SJCRH30 (cell line): ENCODE measurements at regions not wholly inside any gene's neighbourhood (a gene's known extent, or its start where the extent isn't known, plus 50 kb on each side); places are given as distances from the start of the nearest gene placed in this dataset.

ENCODE experiments used
- DNase-seq, 2 experiments: peaks; one replicate each; pipeline ENCODE4 v3.0.0-alpha.2; 2015 to 2020
- H3K27ac ChIP-seq: fragments of 250-450 bp; sonication (Bioruptor Pico); 2 replicates; pipeline ENCODE4 v1.5.1; 2020; ENCODE audit warnings: mild to moderate bottlenecking, moderate library complexity
- H3K27me3 ChIP-seq: fragments of 250-450 bp; sonication (Bioruptor Pico); 2 replicates; pipeline ENCODE4 v1.5.1; 2020; ENCODE audit warnings: mild to moderate bottlenecking, moderate library complexity
- H3K36me3 ChIP-seq: fragments of 250-450 bp; sonication (Bioruptor Pico); 2 replicates; pipeline ENCODE4 v1.5.1; 2020; ENCODE audit warnings: mild to moderate bottlenecking, moderate library complexity
- H3K4me1 ChIP-seq: fragments of 250-450 bp; sonication (Bioruptor Pico); 2 replicates; pipeline ENCODE4 v1.5.1; 2020; ENCODE audit warnings: mild to moderate bottlenecking, moderate library complexity
- H3K4me3 ChIP-seq: fragments of 250-450 bp; sonication (Bioruptor Pico); 2 replicates; pipeline ENCODE4 v1.5.1; 2020; ENCODE audit warnings: mild to moderate bottlenecking, moderate library complexity
- H3K9me3 ChIP-seq: fragments of 250-450 bp; sonication (Bioruptor Pico); replicated peaks from 2 replicates; pipeline ENCODE4 v1.5.1; 2020; ENCODE audit warnings: mild to moderate bottlenecking, moderate library complexity

DNA sequence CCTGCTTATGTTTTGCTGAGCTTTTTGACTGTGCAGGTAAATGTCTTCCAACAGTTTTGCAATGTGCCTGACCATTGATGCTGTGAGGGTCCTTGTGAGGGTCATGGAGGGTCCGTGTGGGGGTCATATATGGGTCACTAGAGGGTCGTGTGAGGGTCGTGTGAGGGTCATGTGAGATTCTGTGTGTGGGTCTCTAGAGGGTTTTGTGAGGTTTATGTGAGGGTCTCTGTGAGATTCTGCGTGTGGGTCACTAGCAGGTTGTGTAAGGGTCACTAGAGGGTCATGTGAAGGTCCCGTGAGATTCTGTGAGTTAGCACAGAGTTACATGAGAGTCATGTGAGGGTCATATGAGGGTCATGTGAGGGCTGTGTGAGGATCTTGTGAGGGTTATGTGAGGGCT, 263.9 kb upstream of the B3GAT1 start:
- DNase-seq, result no peak
- no peaks in the 10 kb centered on the region for H3K4me1 ChIP-seq
- peaks cover 3% of the 10 kb centered on the region for H3K27me3 ChIP-seq
- no peak overlapping the region for H3K4me3 ChIP-seq
- no peaks in the 10 kb centered on the region for H3K36me3 ChIP-seq
- H3K9me3 ChIP-seq, result no peaks in the 10 kb centered on the region
- H3K27ac ChIP-seq, result no peak overlapping the region

DNA sequence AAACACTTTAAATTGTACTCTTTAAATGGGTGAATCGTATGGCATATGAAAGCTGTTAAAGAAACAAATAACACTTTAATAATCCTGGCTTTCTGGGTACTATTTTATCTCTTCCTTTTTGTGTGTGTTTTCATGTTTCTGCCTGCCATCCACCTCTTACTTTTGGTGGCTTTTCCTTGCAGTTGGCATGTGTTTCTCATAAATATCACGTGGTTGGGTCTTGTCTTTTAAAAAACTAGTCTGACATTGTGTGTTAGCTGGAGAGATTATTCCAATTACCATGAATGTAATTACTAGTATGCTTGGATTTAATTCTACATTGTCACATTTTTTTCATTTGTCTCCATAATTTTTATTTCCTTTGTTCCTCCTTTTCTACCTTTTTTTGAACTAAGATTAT, 262.9 kb upstream of the B3GAT1 start:
- no peak for DNase-seq
- Histone ChIP-seq H3K36me3 (no peaks in the 10 kb centered on the region), H3K9me3 (no peaks in the 10 kb centered on the region), H3K27ac (no peak overlapping the region), H3K27me3 (peaks cover 3% of the 10 kb centered on the region), H3K4me3 (no peak overlapping the region), H3K4me1 (no peaks in the 10 kb centered on the region)

DNA sequence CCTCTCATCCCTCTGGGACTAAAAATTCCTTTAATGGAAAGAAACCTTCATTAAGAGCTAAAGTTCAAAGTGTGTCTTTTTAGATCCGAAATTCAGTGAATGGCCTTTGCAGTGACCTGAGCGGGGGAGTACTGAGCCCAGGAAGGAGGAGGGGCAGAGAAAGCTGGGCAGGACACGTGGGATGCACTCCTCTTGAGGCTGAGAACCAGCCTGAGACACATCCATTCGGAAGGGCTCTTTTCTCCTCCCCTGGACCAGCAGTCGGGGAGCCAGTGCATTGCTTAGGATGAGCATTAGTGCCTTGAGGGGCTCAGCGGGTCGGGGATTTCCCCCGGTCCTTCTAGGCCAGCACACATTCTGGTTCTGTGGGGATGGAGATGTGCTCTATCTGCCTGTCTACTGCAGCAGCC, 258.9 kb upstream of the B3GAT1 start:
- no peaks in the 10 kb centered on the region for H3K9me3 ChIP-seq

DNA sequence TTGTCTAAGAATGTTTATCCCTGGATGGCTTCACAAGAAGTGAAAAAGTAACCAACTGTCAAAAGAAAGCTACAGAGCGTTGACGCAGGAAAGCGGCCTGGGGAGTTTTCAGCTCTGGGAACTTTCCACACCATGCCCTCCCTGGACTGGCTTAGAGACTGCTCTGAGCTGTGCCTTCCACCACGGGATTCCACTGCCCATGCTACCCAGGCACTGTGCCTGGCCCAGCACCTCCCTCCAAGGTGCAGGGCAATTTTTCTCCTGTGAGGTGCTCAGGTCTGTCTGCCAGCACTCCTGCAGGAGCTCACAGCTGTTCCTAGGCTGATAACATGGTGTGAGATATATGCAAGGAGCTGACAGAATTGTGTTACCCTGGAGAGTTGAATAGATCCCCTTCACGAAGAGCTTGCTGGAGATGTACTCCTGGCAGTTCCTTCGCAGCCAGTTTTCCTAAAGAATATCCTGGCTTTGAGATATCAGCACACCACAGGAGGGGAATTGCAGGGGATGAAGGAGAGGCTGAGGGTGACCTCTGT, 258.3 kb upstream of the B3GAT1 start:
- H3K9me3 ChIP-seq, result no peaks in the 10 kb centered on the region
- DNase-seq, result no peak

More for the DNA sequence above, 258.9 kb upstream of the B3GAT1 start:
- Histone ChIP-seq H3K27ac (no peak overlapping the region), H3K4me3 (no peak overlapping the region), H3K27me3 (peaks cover under 1% of the 10 kb centered on the region), H3K36me3 (no peaks in the 10 kb centered on the region), H3K4me1 (no peaks in the 10 kb centered on the region)
- DNase-seq, result no peak

DNA sequence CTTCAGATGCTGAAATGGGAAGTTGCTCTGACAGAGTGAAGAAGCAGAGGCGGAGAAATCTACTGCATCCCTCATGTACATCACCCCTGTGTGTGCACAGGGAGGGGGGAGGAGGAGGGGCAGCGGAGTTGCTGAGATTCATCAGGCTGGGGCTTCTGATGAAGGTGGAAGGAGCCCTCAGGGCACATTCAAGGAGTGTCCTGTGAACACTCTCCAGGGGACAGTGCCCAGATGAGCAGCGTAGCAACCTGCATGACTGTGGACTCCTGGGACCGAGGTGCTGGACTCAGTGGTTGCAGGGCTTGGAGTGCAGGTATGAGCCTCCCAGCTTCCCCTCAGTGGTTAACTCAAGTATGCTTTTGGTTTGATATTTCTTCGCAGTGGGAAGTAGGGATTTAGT, 257.8 kb upstream of the B3GAT1 start:
- H3K36me3 ChIP-seq, result no peaks in the 10 kb centered on the region
- DNase-seq, result no peak

More for the DNA sequence above, 258.3 kb upstream of the B3GAT1 start:
- Histone ChIP-seq H3K36me3 (no peaks in the 10 kb centered on the region), H3K4me3 (no peak overlapping the region), H3K27ac (no peak overlapping the region), H3K27me3 (no peaks in the 10 kb centered on the region; the same call in none of the 2 replicates), H3K4me1 (no peaks in the 10 kb centered on the region)

DNA sequence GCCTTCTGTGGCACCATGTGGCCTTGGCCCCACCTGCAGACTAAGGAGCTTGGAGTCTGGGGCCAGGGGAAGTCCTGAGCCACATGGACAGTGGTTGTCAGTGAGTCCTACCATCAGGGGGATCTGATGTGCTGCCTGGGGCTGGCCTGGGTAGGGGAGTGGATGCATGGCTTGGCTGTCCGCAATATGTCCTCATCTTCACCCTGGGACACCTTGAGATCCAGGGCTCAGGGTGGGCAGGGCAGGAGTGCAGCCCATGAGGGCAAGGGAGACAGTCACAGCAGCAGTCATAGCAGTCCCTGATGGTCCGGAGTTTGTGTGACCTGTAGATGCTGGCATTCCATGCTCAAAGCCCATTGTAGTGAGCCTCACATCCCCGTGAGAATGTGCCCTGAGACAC, 256.8 kb upstream of the B3GAT1 start:
- no peaks in the 10 kb centered on the region for H3K4me1 ChIP-seq
- no peaks in the 10 kb centered on the region for H3K36me3 ChIP-seq
- H3K4me3 ChIP-seq, result no peak overlapping the region
- DNase-seq, result no peak
- no peaks in the 10 kb centered on the region; the same call in none of the 2 replicates for H3K27me3 ChIP-seq
- no peak overlapping the region for H3K27ac ChIP-seq
- no peaks in the 10 kb centered on the region for H3K9me3 ChIP-seq

More for the DNA sequence above, 257.8 kb upstream of the B3GAT1 start:
- H3K9me3 ChIP-seq, result no peaks in the 10 kb centered on the region
- no peak overlapping the region for H3K27ac ChIP-seq
- H3K4me3 ChIP-seq, result no peak overlapping the region
- no peaks in the 10 kb centered on the region; the same call in none of the 2 replicates for H3K27me3 ChIP-seq
- H3K4me1 ChIP-seq, result no peaks in the 10 kb centered on the region

DNA sequence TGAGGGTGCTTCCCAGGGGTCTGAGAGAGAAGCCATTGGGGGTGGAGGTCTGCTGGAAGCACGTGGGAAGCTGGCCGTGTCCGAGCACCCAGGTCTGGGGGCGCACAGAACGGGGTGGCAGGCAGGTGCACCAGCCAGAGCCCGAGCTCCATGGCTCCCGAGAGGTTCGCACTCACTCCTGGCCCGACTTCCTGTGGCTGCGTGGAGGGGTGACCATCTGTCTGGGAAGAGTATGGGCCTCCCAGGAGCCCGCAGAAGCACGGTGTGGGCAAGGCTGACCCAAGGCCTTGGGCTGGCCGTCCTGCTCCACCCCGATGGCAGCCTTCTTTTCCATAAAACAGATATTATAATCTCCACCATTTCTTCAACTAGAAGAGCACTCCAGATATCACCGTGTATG, 256.0 kb upstream of the B3GAT1 start:
- no peak for DNase-seq
- no peak overlapping the region for H3K27ac ChIP-seq
- no peaks in the 10 kb centered on the region for H3K36me3 ChIP-seq
- H3K27me3 ChIP-seq, result no peaks in the 10 kb centered on the region; the same call in none of the 2 replicates
- H3K4me3 ChIP-seq, result no peak overlapping the region
- no peaks in the 10 kb centered on the region for H3K4me1 ChIP-seq
- H3K9me3 ChIP-seq, result no peaks in the 10 kb centered on the region

DNA sequence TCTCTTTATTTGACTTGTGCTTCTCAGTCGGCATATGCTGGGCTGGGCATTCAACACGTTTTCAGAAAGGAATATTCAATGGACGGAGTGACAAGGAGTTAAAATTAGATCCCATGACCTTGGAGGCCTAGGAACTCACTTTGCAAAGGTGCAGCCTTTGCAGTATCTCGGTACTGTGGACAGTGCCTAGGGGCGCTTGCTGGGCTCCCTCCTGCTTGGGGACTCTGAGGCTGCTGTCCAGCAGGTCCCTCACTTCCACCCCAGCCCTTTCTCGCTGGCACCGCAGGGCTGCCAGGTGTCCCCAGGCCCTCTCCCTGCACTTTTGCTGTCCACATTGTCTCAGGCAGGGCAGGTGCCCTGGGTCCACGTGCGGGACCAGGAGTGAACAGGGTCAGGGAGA, 255.5 kb upstream of the B3GAT1 start:
- Histone ChIP-seq H3K4me3 (no peak overlapping the region), H3K4me1 (no peaks in the 10 kb centered on the region), H3K27me3 (no peaks in the 10 kb centered on the region; the same call in none of the 2 replicates), H3K36me3 (no peaks in the 10 kb centered on the region), H3K9me3 (no peaks in the 10 kb centered on the region), H3K27ac (no peak overlapping the region)
- DNase-seq, result no peak

DNA sequence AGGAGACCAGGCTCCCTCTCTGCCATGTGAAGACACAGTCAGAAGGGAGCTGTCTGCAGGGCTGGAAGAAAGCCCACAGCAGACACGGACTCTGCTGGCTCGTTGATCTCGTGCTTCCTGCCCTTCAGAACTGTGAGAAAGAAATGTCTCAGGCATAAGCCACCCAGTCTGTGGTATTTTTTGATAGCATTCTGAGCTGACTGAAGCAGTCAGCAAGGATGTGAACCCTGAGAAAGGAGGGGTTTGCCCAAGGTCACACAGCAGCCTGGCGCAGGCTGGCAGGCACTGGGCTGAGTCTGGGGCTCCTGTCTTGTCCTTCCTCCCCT, 255.1 kb upstream of the B3GAT1 start:
- no peaks in the 10 kb centered on the region; the same call in none of the 2 replicates for H3K27me3 ChIP-seq

DNA sequence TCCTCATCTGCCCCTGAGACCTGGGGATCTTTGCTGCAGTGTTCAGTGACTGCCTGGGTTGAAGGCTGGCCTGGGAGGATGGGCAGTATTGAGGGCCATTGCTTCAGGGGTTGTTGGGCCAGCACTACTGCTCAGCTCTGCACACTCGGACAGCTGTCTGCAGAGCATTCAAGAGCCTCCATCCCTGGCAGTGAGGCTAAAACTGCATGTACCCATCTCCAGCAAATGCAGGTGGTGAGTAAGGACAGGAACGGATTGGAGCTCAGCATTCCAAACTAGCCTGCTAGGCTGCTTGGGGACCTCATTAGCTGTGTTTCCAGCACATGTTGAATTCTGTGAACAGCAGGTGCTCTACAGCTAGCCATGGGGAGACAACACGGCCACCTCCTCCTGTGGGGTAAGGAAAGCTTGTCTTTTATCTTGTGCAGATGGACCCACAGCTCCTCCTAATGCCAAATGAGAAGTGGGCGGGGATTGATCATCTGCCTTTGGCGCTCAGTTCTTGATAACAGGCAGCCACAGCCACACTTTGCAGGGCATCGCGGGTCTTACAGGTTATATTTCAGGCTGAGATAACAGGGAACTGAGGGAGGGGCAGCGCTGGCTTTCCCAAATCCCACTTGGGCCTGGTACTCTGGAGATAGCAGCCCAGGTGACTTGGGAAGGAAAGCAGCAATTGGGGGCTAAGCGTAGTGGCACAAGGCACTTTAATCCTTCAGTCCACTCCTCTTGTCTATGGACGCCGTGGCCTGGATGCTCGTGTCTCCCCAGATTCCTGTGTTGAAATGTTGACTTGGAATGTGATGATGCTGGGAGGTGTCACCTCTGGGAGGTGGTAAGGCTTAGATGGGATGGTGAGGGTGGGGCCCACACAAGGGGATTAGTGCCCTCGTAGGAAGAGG, 254.5 kb upstream of the B3GAT1 start:
- Histone ChIP-seq H3K27ac (no peak overlapping the region), H3K4me1 (no peaks in the 10 kb centered on the region), H3K27me3 (no peaks in the 10 kb centered on the region; the same call in none of the 2 replicates), H3K36me3 (no peaks in the 10 kb centered on the region), H3K4me3 (no peak overlapping the region), H3K9me3 (no peaks in the 10 kb centered on the region)
- DNase-seq, result no peak

More for the DNA sequence above, 255.1 kb upstream of the B3GAT1 start:
- Histone ChIP-seq H3K36me3 (no peaks in the 10 kb centered on the region), H3K4me1 (no peaks in the 10 kb centered on the region), H3K4me3 (no peak overlapping the region), H3K27ac (no peak overlapping the region), H3K9me3 (no peaks in the 10 kb centered on the region)
- DNase-seq, result no peak

DNA sequence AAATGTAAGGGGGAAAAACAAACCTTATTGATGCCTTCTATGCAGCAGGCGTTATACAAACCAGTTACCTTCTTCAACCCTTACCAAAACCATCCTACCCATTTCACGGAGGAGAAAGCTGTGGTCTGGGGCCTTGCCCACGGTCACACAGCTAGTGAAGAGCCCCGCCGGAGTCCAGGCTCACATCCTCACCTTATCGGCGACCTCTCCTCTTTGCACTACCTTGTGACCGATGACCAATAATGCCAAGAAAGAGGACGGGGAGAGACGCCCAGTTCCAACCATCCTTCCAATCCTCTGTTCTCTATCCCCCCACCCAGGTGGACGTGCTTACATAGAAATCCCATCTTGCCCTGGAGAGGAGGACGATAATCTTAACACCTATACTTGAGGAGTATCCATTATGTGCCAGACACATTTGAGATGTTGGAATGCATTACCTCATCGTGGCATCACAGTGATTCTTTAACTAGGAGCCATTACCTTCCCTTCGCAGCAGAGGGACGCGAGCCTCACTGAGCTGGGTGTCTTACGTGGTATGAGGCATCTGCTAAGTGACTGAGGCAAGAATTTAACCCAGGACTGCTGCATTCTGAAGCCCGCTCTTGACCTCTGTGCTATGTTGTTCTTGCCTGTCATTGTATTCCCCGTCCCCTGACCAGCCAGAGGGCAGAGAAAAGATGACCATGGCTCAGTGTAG, 253.7 kb upstream of the B3GAT1 start:
- Histone ChIP-seq H3K9me3 (no peaks in the 10 kb centered on the region), H3K27me3 (no peaks in the 10 kb centered on the region; the same call in 1 of the 2 replicates)

DNA sequence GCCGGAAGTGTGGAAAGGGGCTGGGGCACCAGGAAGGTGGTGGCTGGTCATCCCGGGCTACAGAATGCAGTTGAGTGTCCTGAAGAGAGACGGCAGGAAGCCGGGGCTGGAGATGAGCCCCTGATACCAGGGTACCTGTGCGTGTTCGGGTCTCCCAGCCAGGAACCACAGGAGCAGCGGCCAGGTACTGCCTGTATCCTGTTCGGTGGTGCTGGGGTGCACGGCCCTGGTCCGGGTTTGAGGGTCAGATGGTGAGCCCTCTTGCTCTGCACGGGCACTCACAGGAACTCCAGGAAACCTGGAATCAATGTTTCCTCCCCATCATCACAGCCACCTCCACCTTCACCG, 253.1 kb upstream of the B3GAT1 start:
- Histone ChIP-seq H3K4me1 (no peaks in the 10 kb centered on the region), H3K36me3 (no peaks in the 10 kb centered on the region), H3K9me3 (no peaks in the 10 kb centered on the region), H3K4me3 (no peak overlapping the region), H3K27ac (no peak overlapping the region), H3K27me3 (no peaks in the 10 kb centered on the region)
- DNase-seq, result no peak

More for the DNA sequence above, 253.7 kb upstream of the B3GAT1 start:
- Histone ChIP-seq H3K27ac (no peak overlapping the region), H3K36me3 (no peaks in the 10 kb centered on the region), H3K4me3 (no peak overlapping the region), H3K4me1 (no peaks in the 10 kb centered on the region)
- DNase-seq, result no peak

DNA sequence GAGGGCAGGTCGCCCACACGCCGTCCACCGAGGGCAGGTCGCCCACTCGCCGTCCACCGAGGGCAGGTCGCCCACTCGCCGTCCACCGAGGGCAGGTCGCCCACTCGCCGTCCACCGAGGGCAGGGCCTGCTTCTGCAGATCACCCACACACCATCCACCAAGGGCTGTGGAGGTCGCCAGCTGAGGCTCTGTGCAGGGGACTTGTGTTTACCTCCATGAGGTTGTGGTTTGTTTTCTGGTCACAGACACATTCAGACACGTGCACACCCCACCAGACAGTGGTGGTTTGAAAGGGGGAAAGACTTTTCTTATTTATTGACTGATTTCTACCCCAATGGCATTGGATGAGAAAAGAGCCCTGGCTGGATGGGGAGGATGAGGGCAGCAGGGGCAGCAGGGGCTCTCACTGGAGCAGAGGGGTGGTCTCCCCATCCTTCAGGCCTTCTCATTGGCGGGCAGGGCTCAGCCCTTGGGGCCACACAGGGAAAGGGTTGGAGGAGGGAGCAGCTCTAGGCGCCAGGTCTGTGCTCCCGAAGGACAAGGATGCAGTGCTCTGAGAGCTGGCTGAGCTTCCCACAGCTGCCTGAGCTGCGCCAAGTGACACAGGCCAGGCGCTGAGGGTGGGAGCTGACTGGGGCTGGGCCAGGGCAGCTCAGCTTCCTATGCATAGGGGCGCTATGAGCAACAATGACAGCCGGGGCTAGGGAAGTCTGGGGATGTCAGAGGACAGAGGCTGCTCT, 252.6 kb upstream of the B3GAT1 start:
- H3K36me3 ChIP-seq, result no peaks in the 10 kb centered on the region
- no peaks in the 10 kb centered on the region for H3K4me1 ChIP-seq
- no peaks in the 10 kb centered on the region for H3K9me3 ChIP-seq
- no peak overlapping the region for H3K27ac ChIP-seq
- no peaks in the 10 kb centered on the region for H3K27me3 ChIP-seq
- H3K4me3 ChIP-seq, result no peak overlapping the region
- no peak for DNase-seq

DNA sequence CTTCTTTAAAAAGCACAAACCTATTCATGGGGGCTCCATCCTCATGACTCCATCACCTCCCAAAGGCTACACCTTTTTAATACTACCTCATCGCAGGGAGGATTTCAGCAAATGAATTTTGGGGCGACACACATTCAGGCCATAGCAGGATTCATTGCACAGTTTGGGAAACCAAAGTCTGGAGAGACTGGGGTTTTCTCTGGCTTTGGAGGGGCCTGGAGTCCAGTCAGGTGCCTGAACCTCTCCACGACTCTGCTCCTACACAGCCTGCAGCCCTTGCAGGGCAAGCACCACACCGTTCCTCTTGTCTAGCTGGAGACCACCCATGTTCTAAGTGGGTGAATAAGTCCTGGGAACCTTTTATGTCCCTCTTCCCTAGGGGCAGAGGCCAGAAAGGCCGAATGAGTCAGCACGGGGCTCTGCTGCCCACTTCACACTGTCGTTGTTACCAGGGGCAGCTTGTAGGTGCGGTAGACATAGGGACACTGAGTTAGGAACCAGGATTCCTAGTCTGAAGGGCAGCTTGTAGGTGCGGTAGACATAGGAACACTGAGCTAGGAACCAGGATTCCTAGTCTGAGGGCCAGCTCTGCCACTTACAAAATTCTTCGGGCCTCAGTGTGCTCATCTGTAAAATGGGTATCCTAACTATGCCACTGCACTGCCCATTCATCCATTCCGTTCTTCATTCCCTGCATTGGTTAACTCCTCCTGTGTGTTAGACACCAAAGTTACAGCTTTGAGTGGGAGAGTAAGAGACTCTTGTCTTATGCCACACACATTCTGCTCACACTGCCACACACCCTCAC, 251.7 kb upstream of the B3GAT1 start:
- H3K36me3 ChIP-seq, result no peaks in the 10 kb centered on the region
- H3K4me1 ChIP-seq, result no peaks in the 10 kb centered on the region
- DNase-seq, result no peak
- no peak overlapping the region for H3K27ac ChIP-seq
- H3K9me3 ChIP-seq, result no peaks in the 10 kb centered on the region
- no peaks in the 10 kb centered on the region for H3K27me3 ChIP-seq
- H3K4me3 ChIP-seq, result no peak overlapping the region
